Medulla oblongata (tissue), 1 donor: ENCODE measurements at regions not wholly inside any gene's neighbourhood (a gene's known extent, or its start where the extent isn't known, plus 50 kb on each side); places are given as distances from the start of the nearest gene placed in this dataset.
A peak's percentile ranks its signal among the peaks of the same experiment; 100 is the strongest.
"Not testable (repeated sequence)": the region's sequence is repeated elsewhere in the genome, so short reads cannot be mapped to it uniquely, and the experiment has no call there.

Experiments
- DNase-seq: peaks from one replicate; pipeline ENCODE4 v3.0.0-alpha.2; 2015; ENCODE audit errors: extremely low spot score

- DNase-seq = no peak
Observed at GRCh38 chr10:64574371-64574770, 1053.2 kb downstream of the REEP3 start.

GRCh38 chr10:64576497-64576896 lies 1055.3 kb downstream of the REEP3 start:
- DNase-seq = no peak

GRCh38 chr10:64578757-64579156 lies 1057.6 kb downstream of the REEP3 start:
- DNase-seq = not testable (repeated sequence)

- DNase-seq = no peak
Observed at GRCh38 chr10:64586934-64587503, 1065.8 kb downstream of the REEP3 start.

GRCh38 chr10:64594072-64594471 lies 1072.9 kb downstream of the REEP3 start:
- DNase-seq = no peak

GRCh38 chr10:64598600-64598999 lies 1077.4 kb downstream of the REEP3 start:
- DNase-seq = no peak

GRCh38 chr10:64601298-64601697 lies 1080.1 kb downstream of the REEP3 start:
- no peak for DNase-seq

- no peak for DNase-seq
Observed at GRCh38 chr10:64617085-64617484, 1095.9 kb downstream of the REEP3 start.

- DNase-seq = no peak
Observed at GRCh38 chr10:64619102-64619501, 1097.9 kb downstream of the REEP3 start.

- DNase-seq = no peak
Observed at GRCh38 chr10:64626924-64627323, 1105.7 kb downstream of the REEP3 start.

GRCh38 chr10:64630534-64630933 lies 1109.3 kb downstream of the REEP3 start:
- DNase-seq = no peak

GRCh38 chr10:64635906-64636305 lies 1114.7 kb downstream of the REEP3 start:
- DNase-seq = peak; percentile 54

- peak; percentile 88 for DNase-seq
Observed at GRCh38 chr10:64636461-64636860, 1115.3 kb downstream of the REEP3 start.

- DNase-seq = no peak
Observed at GRCh38 chr10:64637939-64638338, 1116.7 kb downstream of the REEP3 start.

- DNase-seq = peak; percentile 81
Observed at GRCh38 chr10:64648915-64649314, 1127.7 kb downstream of the REEP3 start.

GRCh38 chr10:64658528-64658927 lies 1137.3 kb downstream of the REEP3 start:
- no peak for DNase-seq

GRCh38 chr10:64659311-64659710 lies 1138.1 kb downstream of the REEP3 start:
- DNase-seq = no peak

- no peak for DNase-seq
Observed at GRCh38 chr10:64682043-64682442, 1160.8 kb downstream of the REEP3 start.

- DNase-seq = no peak
Observed at GRCh38 chr10:64690194-64690593, 1169.0 kb downstream of the REEP3 start.

- no peak for DNase-seq
Observed at GRCh38 chr10:64699244-64699643, 1178.0 kb downstream of the REEP3 start.

GRCh38 chr10:64702086-64702485 lies 1180.9 kb downstream of the REEP3 start:
- DNase-seq = not testable (repeated sequence)

GRCh38 chr10:64708884-64709681 lies 1187.9 kb downstream of the REEP3 start:
- no peak for DNase-seq

GRCh38 chr10:64726466-64726865 lies 1205.3 kb downstream of the REEP3 start:
- no peak for DNase-seq
